Kidney (tissue), 13 donors: ENCODE measurements at regions not wholly inside any gene's neighbourhood (a gene's known extent, or its start where the extent isn't known, plus 50 kb on each side); places are given as distances from the start of the nearest gene placed in this dataset.

Experiments
- DNase-seq, 5 donors: peaks; one replicate each; pipeline ENCODE4 v3.0.0-alpha.2; 2013 to 2020
- FAIRE-seq: peaks from 2 replicates; lab custom pipeline; 2012; peaks lifted over from hg19 to GRCh38; lab: Jason Lieb, UNC
- H3K27ac ChIP-seq, 2 donors: one replicate each; pipeline ENCODE4 v1.7.0; 2013; ENCODE audit warnings: low read depth in 2 of 2, low read length in 2 of 2, inconsistent platforms in 1 of 2
- H3K27me3 ChIP-seq: one replicate; pipeline ENCODE4 v1.7.1; 2013; ENCODE audit warnings: low read length, inconsistent platforms; ENCODE audit not compliant: control insufficient read depth, insufficient read depth
- H3K36me3 ChIP-seq, 3 donors: one replicate each; pipeline versions ENCODE4 v1.7.0 to v1.7.1; 2013; ENCODE audit warnings: low read length in 3 of 3, control low read depth in 1 of 3, inconsistent platforms in 1 of 3; ENCODE audit not compliant: insufficient read depth in 3 of 3, control insufficient read depth in 2 of 3
- H3K4me1 ChIP-seq, 3 donors: one replicate each; pipeline versions ENCODE4 v1.7.0 to v1.7.1; 2013; ENCODE audit warnings: low read length in 3 of 3, inconsistent platforms in 1 of 3, low read depth in 1 of 3; ENCODE audit not compliant: control insufficient read depth in 2 of 3, insufficient read depth in 2 of 3
- H3K4me3 ChIP-seq, 3 donors: one replicate each; pipeline versions ENCODE4 v1.7.0 to v1.8.1; 2013; ENCODE audit warnings: low read length in 3 of 3, control low read depth in 1 of 3, inconsistent platforms in 1 of 3
- H3K9ac ChIP-seq, 3 donors: one replicate each; pipeline versions ENCODE4 v1.7.0 to v1.7.1; 2013; ENCODE audit warnings: low read length in 3 of 3, control low read depth in 1 of 3, inconsistent platforms in 1 of 3
- H3K9me3 ChIP-seq, 3 donors: one replicate each; pipeline versions ENCODE4 v1.7.0 to v1.7.1; 2013; ENCODE audit warnings: low read length in 3 of 3, control low read depth in 1 of 3, inconsistent platforms in 1 of 3; ENCODE audit not compliant: control insufficient read depth in 2 of 3, insufficient read depth in 1 of 3
- intact Hi-C: fragments of 100-400 bp; cut with DNase I; formaldehyde crosslinking; loops from one replicate; pipeline ENCODE4 v1.11.1; 2022
- TF ChIP-seq, protein P1 (sequence below): IDR thresholded peaks from 3 replicates; pipeline ENCODE4 v1.5.1; 2012; ENCODE audit warnings: mild to moderate bottlenecking, moderate library complexity, borderline replicate concordance; ENCODE audit not compliant: insufficient read depth; ENCODE audit errors: extremely low read depth
- donor health status: control.
- donor health status: control.
- donor health status: control.
- donor health status: control.
- donor health status: control.
- donor health status: DM: yes; HTN: yes; CAD: no.
- donor health status: Normal renal cell carcinoma (clear cell type).

DNA sequence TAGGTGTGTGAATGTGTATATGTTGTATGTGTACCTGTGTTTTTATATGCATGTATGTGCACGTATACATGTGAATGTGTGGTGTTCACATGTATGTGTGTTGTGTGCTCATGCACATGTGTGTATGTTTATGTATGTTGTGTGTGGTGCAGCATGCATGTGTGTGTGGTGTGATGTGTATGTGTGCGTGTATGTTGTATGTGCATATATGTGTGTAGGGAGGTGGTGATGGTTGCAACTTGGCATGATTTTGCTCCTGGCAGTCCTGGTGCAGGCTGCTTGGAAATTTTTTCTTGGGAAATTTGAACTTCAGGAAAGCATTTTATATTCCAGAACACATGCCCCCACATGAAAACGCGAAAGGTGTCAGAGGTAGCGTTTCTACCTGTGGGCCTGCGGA lies 1177.8 kb downstream of the TBC1D22A start:
- H3K36me3 ChIP-seq = no peaks in the 10 kb centered on the region
- no peak for FAIRE-seq
- intact Hi-C loops = no loop called here
- H3K4me3 ChIP-seq = no peak overlapping the region
- H3K9ac ChIP-seq = no peak overlapping the region
- H3K27ac ChIP-seq = no peak overlapping the region
- H3K9me3 ChIP-seq = no peaks in the 10 kb centered on the region
- H3K27me3 ChIP-seq = no peaks in the 10 kb centered on the region
- no peak for DNase-seq
- no peaks in the 10 kb centered on the region for H3K4me1 ChIP-seq
- TF ChIP-seq, protein P1, sequence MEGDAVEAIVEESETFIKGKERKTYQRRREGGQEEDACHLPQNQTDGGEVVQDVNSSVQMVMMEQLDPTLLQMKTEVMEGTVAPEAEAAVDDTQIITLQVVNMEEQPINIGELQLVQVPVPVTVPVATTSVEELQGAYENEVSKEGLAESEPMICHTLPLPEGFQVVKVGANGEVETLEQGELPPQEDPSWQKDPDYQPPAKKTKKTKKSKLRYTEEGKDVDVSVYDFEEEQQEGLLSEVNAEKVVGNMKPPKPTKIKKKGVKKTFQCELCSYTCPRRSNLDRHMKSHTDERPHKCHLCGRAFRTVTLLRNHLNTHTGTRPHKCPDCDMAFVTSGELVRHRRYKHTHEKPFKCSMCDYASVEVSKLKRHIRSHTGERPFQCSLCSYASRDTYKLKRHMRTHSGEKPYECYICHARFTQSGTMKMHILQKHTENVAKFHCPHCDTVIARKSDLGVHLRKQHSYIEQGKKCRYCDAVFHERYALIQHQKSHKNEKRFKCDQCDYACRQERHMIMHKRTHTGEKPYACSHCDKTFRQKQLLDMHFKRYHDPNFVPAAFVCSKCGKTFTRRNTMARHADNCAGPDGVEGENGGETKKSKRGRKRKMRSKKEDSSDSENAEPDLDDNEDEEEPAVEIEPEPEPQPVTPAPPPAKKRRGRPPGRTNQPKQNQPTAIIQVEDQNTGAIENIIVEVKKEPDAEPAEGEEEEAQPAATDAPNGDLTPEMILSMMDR = no peak

DNA sequence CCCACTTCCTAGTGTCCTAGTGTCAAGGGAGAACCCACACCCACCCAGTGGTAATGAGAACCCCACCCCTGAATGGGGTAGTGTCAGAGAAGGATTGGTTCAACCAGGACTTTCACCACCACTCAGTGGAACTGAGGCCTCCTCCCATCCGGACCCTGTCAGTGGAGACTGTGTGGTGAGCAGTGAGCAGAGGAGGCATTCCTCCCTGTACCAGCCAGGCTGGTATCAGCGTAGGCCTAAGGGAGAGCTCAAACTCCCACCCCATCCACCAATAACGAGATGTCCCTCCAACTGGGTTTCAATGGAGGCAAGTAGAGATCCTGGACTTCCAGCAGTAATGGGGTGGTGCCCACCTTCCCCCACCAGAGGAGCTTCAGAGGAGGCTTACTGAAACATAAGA lies 1171.4 kb downstream of the TBC1D22A start:
- Histone ChIP-seq H3K27ac (no peak overlapping the region), H3K4me3 (no peak overlapping the region), H3K27me3 (no peaks in the 10 kb centered on the region), H3K4me1 (no peaks in the 10 kb centered on the region), H3K9ac (no peak overlapping the region), H3K9me3 (no peaks in the 10 kb centered on the region), H3K36me3 (no peaks in the 10 kb centered on the region)
- DNase-seq = no peak
- FAIRE-seq = no peak
- intact Hi-C loops = no loop called here
- TF ChIP-seq, protein P1 = no peak

DNA sequence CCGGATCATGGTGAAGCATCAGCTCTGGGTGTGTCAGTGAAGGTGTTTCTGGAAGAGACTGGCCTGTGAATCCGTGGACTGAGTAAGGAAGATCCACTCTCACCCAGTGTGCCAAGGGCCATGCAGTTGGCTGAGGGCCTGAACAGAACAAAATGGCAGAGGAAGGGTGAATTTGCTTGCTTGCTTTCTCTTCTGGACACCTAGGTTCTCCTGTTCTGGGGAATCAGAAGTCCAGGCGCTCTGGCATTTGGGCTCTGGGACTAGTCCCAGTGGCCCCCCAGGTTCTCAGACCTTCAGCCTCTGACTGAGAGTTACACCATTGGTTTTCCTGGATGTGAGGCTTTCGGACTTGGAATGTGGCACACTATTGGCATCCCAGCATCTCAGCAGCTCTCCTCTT lies 1170.8 kb downstream of the TBC1D22A start:
- no peaks in the 10 kb centered on the region for H3K9me3 ChIP-seq
- no peaks in the 10 kb centered on the region for H3K4me1 ChIP-seq
- no peak overlapping the region for H3K9ac ChIP-seq
- FAIRE-seq = no peak
- DNase-seq = no peak
- TF ChIP-seq, protein P1 = no peak
- intact Hi-C loops = no loop called here
- no peaks in the 10 kb centered on the region for H3K27me3 ChIP-seq
- H3K4me3 ChIP-seq = no peak overlapping the region
- H3K36me3 ChIP-seq = no peaks in the 10 kb centered on the region
- H3K27ac ChIP-seq = no peak overlapping the region

DNA sequence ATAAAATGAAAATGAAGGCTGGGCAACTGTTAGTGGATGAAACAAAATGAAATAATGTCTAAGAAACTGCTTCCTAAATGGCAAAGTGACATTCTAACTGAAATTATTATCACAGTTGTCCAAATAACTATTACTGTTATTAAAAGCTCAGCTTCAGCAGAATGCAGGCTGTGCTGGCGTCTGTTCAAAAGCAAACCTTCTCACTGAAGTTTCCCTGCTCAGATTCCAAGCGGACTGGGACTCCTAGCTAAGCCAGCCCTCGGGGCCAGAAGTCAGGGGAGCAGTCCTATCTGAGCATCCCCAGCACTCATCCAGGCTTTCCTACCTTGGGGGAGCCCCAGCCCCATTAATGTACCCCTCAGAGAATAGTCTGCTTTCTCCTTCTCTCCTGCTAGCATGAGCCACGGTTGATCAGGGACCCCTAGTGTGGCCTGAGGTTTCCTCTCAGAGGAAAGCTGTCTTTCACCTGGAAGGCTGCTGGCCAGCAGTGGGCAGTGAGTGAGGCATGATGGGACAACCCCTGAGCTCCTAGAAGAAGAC lies 1167.3 kb downstream of the TBC1D22A start:
- TF ChIP-seq, protein P1 = no peak
- Histone ChIP-seq H3K9me3 (no peaks in the 10 kb centered on the region), H3K9ac (no peak overlapping the region), H3K27ac (no peak overlapping the region), H3K27me3 (no peaks in the 10 kb centered on the region), H3K4me3 (no peak overlapping the region), H3K36me3 (no peaks in the 10 kb centered on the region), H3K4me1 (no peaks in the 10 kb centered on the region)
- no peak for DNase-seq
- intact Hi-C loops = no loop called here
- FAIRE-seq = no peak
